Neural cell (in vitro differentiated cells): ENCODE measurements at regions not wholly inside any gene's neighbourhood (a gene's known extent, or its start where the extent isn't known, plus 50 kb on each side); places are given as distances from the start of the nearest gene placed in this dataset.

ENCODE experiments used
- H2AFZ ChIP-seq: fragments of 200-600, 300-800 bp; sonication (generic), shearing (Covaris generic); 2 replicates; pipeline ENCODE4 v1.6.0; 2014; ENCODE audit warnings: low read depth, mild to moderate bottlenecking, antibody characterized with exemption, low read length, moderate library complexity
- H3F3A ChIP-seq: fragments of 200-600 bp; shearing (Covaris generic); 2 replicates; pipeline ENCODE4 v1.6.1; 2016; ENCODE audit warnings: mild to moderate bottlenecking, moderate library complexity, mixed read lengths, antibody characterized with exemption, low read length; ENCODE audit not compliant: insufficient read depth, poor library complexity, severe bottlenecking
- H3K27ac ChIP-seq: fragments of 200-600, 300-800 bp; sonication (generic), shearing (Covaris generic); 2 replicates; pipeline ENCODE4 v1.5.1; 2014; ENCODE audit warnings: mild to moderate bottlenecking, low read length, moderate library complexity
- H3K27me3 ChIP-seq: fragments of 300-800, 200-600 bp; sonication (generic), shearing (Covaris generic); 2 replicates; pipeline ENCODE4 v1.6.0; 2014; ENCODE audit warnings: mild to moderate bottlenecking, low read depth, low read length, moderate library complexity; ENCODE audit not compliant: insufficient read depth
- H3K36me3 ChIP-seq: fragments of 300-800, 200-600 bp; sonication (generic), shearing (Covaris generic); 2 replicates; pipeline ENCODE4 v1.5.1; 2014; ENCODE audit warnings: mild to moderate bottlenecking, antibody characterized with exemption, low read length, moderate library complexity; ENCODE audit not compliant: insufficient read depth
- H3K4me2 ChIP-seq: fragments of 300-800, 200-600 bp; sonication (generic), shearing (Covaris generic); 2 replicates; pipeline ENCODE4 v1.6.0; 2014; ENCODE audit warnings: mild to moderate bottlenecking, low read length
- H3K4me3 ChIP-seq: fragments of 300-800, 200-600 bp; sonication (generic), shearing (Covaris generic); 2 replicates; pipeline ENCODE4 v1.5.1; 2014; ENCODE audit warnings: mild to moderate bottlenecking, low read length, moderate library complexity
- H3K79me2 ChIP-seq: fragments of 200-600 bp; shearing (Covaris generic); replicated peaks from 2 replicates; pipeline ENCODE4 v1.6.0; 2014; ENCODE audit warnings: mild to moderate bottlenecking, low read length, moderate library complexity; ENCODE audit not compliant: insufficient read depth
- H3K9ac ChIP-seq: fragments of 300-800, 200-600 bp; sonication (generic), shearing (Covaris generic); 2 replicates; pipeline ENCODE4 v1.6.1; 2016; ENCODE audit warnings: mild to moderate bottlenecking, low read length, mixed read lengths
- H3K9me2 ChIP-seq: fragments of 200-600 bp; shearing (Covaris generic); 2 replicates; pipeline ENCODE4 v1.6.1; 2016; ENCODE audit warnings: mild to moderate bottlenecking, low read length, mixed read lengths; ENCODE audit not compliant: insufficient read depth
- H3K9me3 ChIP-seq: fragments of 200-600, 300-800 bp; sonication (generic), shearing (Covaris generic); 2 replicates; pipeline ENCODE4 v1.6.1; 2016; ENCODE audit warnings: mild to moderate bottlenecking, mixed run types, low read length, moderate library complexity, mixed read lengths
- H4K20me1 ChIP-seq: fragments of 200-600 bp; shearing (Covaris generic); 2 replicates; pipeline ENCODE4 v1.6.1; 2016; ENCODE audit warnings: mild to moderate bottlenecking, mixed run types; ENCODE audit not compliant: insufficient read depth
- EP300 ChIP-seq: fragments of 450-650 bp; conservative IDR thresholded peaks from 2 replicates; pipeline ENCODE4 v1.6.1; 2014; ENCODE audit warnings: antibody characterized with exemption, mild to moderate bottlenecking, moderate library complexity; ENCODE audit not compliant: poor library complexity, severe bottlenecking
- EZH2 ChIP-seq: fragments of 200-600, 300-800 bp; shearing (Covaris generic), sonication (generic); IDR thresholded peaks from 2 replicates; pipeline ENCODE4 v1.6.1; 2014; ENCODE audit warnings: antibody characterized with exemption, low read length, borderline replicate concordance, mild to moderate bottlenecking; ENCODE audit not compliant: insufficient read depth, poor library complexity, severe bottlenecking
- MXI1 ChIP-seq: fragments of 450-650 bp; conservative IDR thresholded peaks from 2 replicates; pipeline ENCODE4 v1.6.1; 2014; ENCODE audit warnings: antibody characterized with exemption, mild to moderate bottlenecking; ENCODE audit not compliant: poor library complexity, severe bottlenecking
- POLR2AphosphoS5 ChIP-seq: IDR thresholded peaks from 2 replicates; pipeline ENCODE4 v1.6.1; 2012
- RAD21 ChIP-seq: fragments of 450-650 bp; conservative IDR thresholded peaks from 2 replicates; pipeline ENCODE4 v1.6.1; 2014; ENCODE audit warnings: antibody characterized with exemption, mild to moderate bottlenecking, moderate library complexity
- SMC3 ChIP-seq: fragments of 450-650 bp; conservative IDR thresholded peaks from 2 replicates; pipeline ENCODE4 v1.6.1; 2014; ENCODE audit warnings: antibody characterized with exemption, mild to moderate bottlenecking, moderate library complexity; ENCODE audit not compliant: poor library complexity
- TAF1 ChIP-seq: IDR thresholded peaks from 2 replicates; pipeline ENCODE4 v1.6.1; 2012; ENCODE audit warnings: low read depth
- TF ChIP-seq, protein P1 (sequence below): IDR thresholded peaks from 2 replicates; pipeline ENCODE4 v1.6.1; 2012; ENCODE audit warnings: borderline replicate concordance
- TF ChIP-seq, protein P2 (sequence below): fragments of 450-650 bp; IDR thresholded peaks from 2 replicates; pipeline ENCODE4 v1.5.1; 2014; ENCODE audit warnings: antibody characterized with exemption, mild to moderate bottlenecking, moderate library complexity; ENCODE audit not compliant: poor library complexity, severe bottlenecking

DNA sequence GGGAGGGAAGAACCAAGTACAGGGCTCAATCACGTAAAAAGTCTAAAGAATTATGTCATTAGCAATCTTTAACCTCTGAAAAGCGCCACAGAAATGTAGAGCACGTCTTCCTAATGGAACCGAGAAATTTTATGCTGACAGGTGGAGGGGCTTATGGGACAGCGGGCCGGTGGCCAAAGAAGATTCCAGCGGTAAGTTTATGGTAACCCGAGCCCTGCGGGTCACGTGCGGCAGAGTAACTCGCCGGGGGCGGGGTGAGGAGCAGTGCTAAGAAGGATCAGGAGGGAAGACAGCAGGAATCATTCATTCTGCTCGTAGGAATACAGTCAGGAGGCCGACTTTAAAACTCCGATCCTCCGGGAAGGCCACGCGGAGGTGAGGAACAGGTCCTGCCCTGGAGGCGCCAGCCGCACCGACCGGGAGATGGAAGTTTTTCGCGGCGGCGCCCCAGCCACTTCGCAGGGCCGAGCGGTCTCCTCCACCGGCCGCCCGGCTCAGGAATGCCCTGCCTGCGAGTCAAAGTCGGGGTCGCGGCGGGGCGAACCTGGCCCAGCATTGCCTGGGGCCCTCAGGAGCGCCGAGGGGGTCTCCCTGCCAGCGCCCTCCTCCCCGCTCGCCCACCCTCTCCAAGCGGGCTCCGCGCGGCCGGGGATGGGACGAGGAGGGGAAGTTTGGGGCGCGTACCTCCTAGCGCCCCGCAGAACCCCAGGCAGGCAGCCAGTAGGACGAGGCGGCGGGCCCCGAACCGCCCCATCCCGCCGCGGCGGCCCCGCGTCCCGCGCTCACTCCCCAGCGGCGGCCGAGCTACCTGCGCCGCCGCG is 101.8 kb downstream of the ESM1 start:
- Histone ChIP-seq H3K27me3 (peaks cover 39% of the 10 kb centered on the region), H3F3A (no peaks in the 10 kb centered on the region), H3K36me3 (no peaks in the 10 kb centered on the region), H3K4me2 (no peak overlapping the region), H3K4me3 (peak overlapping the region; percentile 66), H3K9me2 (no peaks in the 10 kb centered on the region), H2AFZ (no peak overlapping the region), H3K9ac (no peak overlapping the region), H3K9me3 (peaks cover 5% of the 10 kb centered on the region), H3K79me2 (no peaks in the 10 kb centered on the region), H3K27ac (no peak overlapping the region), H4K20me1 (no peaks in the 10 kb centered on the region)
- TF ChIP-seq EP300 (no peak), EZH2 (peak; percentile 57)

DNA sequence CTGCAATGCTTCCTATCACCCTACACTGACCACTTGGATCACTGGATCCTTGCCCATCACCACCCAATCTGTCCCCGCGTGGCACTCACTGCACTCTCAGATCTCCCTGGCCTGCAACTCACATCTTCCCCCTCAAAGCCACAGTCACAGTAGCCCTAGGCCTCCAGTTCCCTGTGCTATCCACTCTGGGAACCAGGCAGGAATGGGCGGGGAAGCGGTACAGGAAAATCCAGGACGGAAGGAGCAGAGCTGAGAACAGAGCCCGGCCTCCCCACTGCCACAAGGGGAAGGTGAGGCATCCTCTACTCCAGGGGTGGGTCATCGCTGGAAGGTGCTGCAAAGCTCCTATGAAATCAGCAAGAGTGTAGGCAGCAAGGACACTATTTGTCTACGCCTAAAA is 102.6 kb downstream of the ESM1 start:
- H3K9ac ChIP-seq: no peak overlapping the region
- no peaks in the 10 kb centered on the region for H3K36me3 ChIP-seq
- no peak for TF ChIP-seq TAF1
- no peak for TF ChIP-seq POLR2AphosphoS5
- TF ChIP-seq, protein P1, sequence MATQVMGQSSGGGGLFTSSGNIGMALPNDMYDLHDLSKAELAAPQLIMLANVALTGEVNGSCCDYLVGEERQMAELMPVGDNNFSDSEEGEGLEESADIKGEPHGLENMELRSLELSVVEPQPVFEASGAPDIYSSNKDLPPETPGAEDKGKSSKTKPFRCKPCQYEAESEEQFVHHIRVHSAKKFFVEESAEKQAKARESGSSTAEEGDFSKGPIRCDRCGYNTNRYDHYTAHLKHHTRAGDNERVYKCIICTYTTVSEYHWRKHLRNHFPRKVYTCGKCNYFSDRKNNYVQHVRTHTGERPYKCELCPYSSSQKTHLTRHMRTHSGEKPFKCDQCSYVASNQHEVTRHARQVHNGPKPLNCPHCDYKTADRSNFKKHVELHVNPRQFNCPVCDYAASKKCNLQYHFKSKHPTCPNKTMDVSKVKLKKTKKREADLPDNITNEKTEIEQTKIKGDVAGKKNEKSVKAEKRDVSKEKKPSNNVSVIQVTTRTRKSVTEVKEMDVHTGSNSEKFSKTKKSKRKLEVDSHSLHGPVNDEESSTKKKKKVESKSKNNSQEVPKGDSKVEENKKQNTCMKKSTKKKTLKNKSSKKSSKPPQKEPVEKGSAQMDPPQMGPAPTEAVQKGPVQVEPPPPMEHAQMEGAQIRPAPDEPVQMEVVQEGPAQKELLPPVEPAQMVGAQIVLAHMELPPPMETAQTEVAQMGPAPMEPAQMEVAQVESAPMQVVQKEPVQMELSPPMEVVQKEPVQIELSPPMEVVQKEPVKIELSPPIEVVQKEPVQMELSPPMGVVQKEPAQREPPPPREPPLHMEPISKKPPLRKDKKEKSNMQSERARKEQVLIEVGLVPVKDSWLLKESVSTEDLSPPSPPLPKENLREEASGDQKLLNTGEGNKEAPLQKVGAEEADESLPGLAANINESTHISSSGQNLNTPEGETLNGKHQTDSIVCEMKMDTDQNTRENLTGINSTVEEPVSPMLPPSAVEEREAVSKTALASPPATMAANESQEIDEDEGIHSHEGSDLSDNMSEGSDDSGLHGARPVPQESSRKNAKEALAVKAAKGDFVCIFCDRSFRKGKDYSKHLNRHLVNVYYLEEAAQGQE: no peak
- no peak for TF ChIP-seq RAD21
- TF ChIP-seq EP300: no peak
- TF ChIP-seq MXI1: no peak
- TF ChIP-seq EZH2: no peak
- TF ChIP-seq, protein P2, sequence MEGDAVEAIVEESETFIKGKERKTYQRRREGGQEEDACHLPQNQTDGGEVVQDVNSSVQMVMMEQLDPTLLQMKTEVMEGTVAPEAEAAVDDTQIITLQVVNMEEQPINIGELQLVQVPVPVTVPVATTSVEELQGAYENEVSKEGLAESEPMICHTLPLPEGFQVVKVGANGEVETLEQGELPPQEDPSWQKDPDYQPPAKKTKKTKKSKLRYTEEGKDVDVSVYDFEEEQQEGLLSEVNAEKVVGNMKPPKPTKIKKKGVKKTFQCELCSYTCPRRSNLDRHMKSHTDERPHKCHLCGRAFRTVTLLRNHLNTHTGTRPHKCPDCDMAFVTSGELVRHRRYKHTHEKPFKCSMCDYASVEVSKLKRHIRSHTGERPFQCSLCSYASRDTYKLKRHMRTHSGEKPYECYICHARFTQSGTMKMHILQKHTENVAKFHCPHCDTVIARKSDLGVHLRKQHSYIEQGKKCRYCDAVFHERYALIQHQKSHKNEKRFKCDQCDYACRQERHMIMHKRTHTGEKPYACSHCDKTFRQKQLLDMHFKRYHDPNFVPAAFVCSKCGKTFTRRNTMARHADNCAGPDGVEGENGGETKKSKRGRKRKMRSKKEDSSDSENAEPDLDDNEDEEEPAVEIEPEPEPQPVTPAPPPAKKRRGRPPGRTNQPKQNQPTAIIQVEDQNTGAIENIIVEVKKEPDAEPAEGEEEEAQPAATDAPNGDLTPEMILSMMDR: no peak
- TF ChIP-seq SMC3: no peak
- H3K27ac ChIP-seq: no peak overlapping the region
- H3K4me2 ChIP-seq: no peak overlapping the region
- no peaks in the 10 kb centered on the region for H3K79me2 ChIP-seq
- peak overlapping the region; percentile 66 for H3K4me3 ChIP-seq
- peaks cover 5% of the 10 kb centered on the region for H3K9me3 ChIP-seq
- H2AFZ ChIP-seq: no peak overlapping the region
- no peaks in the 10 kb centered on the region for H3K9me2 ChIP-seq
- H3K27me3 ChIP-seq: peaks cover 39% of the 10 kb centered on the region
- no peaks in the 10 kb centered on the region for H4K20me1 ChIP-seq
- H3F3A ChIP-seq: no peaks in the 10 kb centered on the region
